PC-3 (cell line): ENCODE measurements at regions not wholly inside any gene's neighbourhood (a gene's known extent, or its start where the extent isn't known, plus 50 kb on each side); places are given as distances from the start of the nearest gene placed in this dataset.

ENCODE experiments used
- ATAC-seq: fragments of 200-7000 bp; cut with Tn5 transposase; 2 replicates; pipeline ENCODE4 v1.9.1; 2020; ENCODE audit warnings: mild to moderate bottlenecking, moderate library complexity
- BruUV-seq: library from RNA; stranded (reverse); fragments of 400-500 nt; replicated peaks from 2 replicates; lab custom pipeline; 2021; lab: Mats Ljungman, UMichigan
- CTCF ChIA-PET: fragments of 300-600 bp; sonication (Branson Sonifier 250); formaldehyde crosslinking; loops from one replicate; lab custom pipeline; 2022; ENCODE audit warnings: antibody characterized with exemption; lab: Charles Lee
- POLR2A ChIA-PET: fragments of 300-600 bp; sonication (Branson Sonifier 250); formaldehyde crosslinking; loops from one replicate; lab custom pipeline; 2022; ENCODE audit warnings: antibody characterized with exemption; ENCODE audit not compliant: unreplicated experiment; lab: Charles Lee
- DNase-seq: peaks from one replicate; pipeline ENCODE4 v3.0.0-alpha.2; 2015
- H2AFZ ChIP-seq: fragments of 300-600 bp; sonication (generic); 2 replicates; pipeline ENCODE4 v1.6.0; 2016; ENCODE audit warnings: antibody characterized with exemption, low read length
- H3F3A ChIP-seq: fragments of 300-600 bp; sonication (generic); one replicate; pipeline ENCODE4 v1.6.0; 2017; ENCODE audit warnings: antibody characterized with exemption, low read length, control low read depth, mild to moderate bottlenecking; ENCODE audit not compliant: unreplicated experiment
- H3K27ac ChIP-seq: fragments of 300-600 bp; sonication (generic); 2 replicates; pipeline ENCODE4 v1.5.1; 2016; ENCODE audit warnings: mild to moderate bottlenecking, low read length
- H3K27me3 ChIP-seq: fragments of 300-600 bp; sonication (generic); 2 replicates; pipeline ENCODE4 v1.6.1; 2016; ENCODE audit warnings: low read length, mixed read lengths
- H3K36me3 ChIP-seq: fragments of 300-600 bp; sonication (generic); 2 replicates; pipeline ENCODE4 v1.6.1; 2016; ENCODE audit warnings: low read depth, mixed run types, low read length, mixed read lengths
- H3K4me1 ChIP-seq: fragments of 300-600 bp; sonication (generic); 2 replicates; pipeline ENCODE4 v1.5.1; 2016; ENCODE audit warnings: low read length; ENCODE audit not compliant: insufficient read depth
- H3K4me2 ChIP-seq: fragments of 300-600 bp; sonication (generic); 2 replicates; pipeline ENCODE4 v1.6.0; 2016; ENCODE audit warnings: low read length
- H3K4me3 ChIP-seq: fragments of 300-600 bp; sonication (generic); 2 replicates; pipeline ENCODE4 v1.5.1; 2016; ENCODE audit warnings: mild to moderate bottlenecking, low read length, mixed read lengths
- H3K79me2 ChIP-seq: fragments of 300-600 bp; sonication (generic); 2 replicates; pipeline ENCODE4 v1.6.1; 2017; ENCODE audit warnings: low read length, mixed read lengths
- H3K9ac ChIP-seq: fragments of 300-600 bp; sonication (generic); 2 replicates; pipeline ENCODE4 v1.6.0; 2016; ENCODE audit warnings: mild to moderate bottlenecking, low read length
- H3K9me2 ChIP-seq: fragments of 300-600 bp; sonication (generic); replicated peaks from 2 replicates; pipeline ENCODE4 v1.6.1; 2016; ENCODE audit warnings: mixed run types, low read length, mixed read lengths
- H3K9me3 ChIP-seq: fragments of 300-600 bp; sonication (generic); 2 replicates; pipeline ENCODE4 v1.6.1; 2016; ENCODE audit warnings: low read length, mixed read lengths
- H4K20me1 ChIP-seq: fragments of 300-600 bp; sonication (generic); 2 replicates; pipeline ENCODE4 v1.6.1; 2016; ENCODE audit warnings: low read length, mixed read lengths
- EZH2 ChIP-seq: fragments of 300-600 bp; sonication (generic); IDR thresholded peaks from one replicate; pipeline ENCODE4 v1.6.1; 2017; ENCODE audit warnings: antibody characterized with exemption, mild to moderate bottlenecking, low read length; ENCODE audit not compliant: unreplicated experiment
- EZH2phosphoT487 ChIP-seq: fragments of 300-600 bp; sonication (generic); IDR thresholded peaks from 2 replicates; pipeline ENCODE4 v1.6.1; 2018; ENCODE audit warnings: mild to moderate bottlenecking, antibody characterized with exemption, low read length, borderline replicate concordance
- intact Hi-C: fragments of 100-400 bp; cut with micrococcal nuclease; formaldehyde crosslinking; loops from 2 replicates; pipeline ENCODE4 v1.9.0; 2023
- TF ChIP-seq, protein P1 (sequence below): fragments of 300-600 bp; sonication (generic); conservative IDR thresholded peaks from 2 replicates; pipeline ENCODE4 v1.5.1; 2017; ENCODE audit warnings: antibody characterized with exemption, low read depth, mild to moderate bottlenecking, low read length

GRCh38 chr5:6907320-6907918 is 194.2 kb downstream of the TENT4A start:
- DNase-seq (no peak), ATAC-seq (no peak)
- no peaks in the 10 kb centered on the region for H4K20me1 ChIP-seq
- no peak overlapping the region for H3K4me3 ChIP-seq
- BruUV-seq: no TSS peak
- H3K27me3 ChIP-seq: peaks cover 98% of the 10 kb centered on the region
- ChIA-PET POLR2A (no interaction called here), CTCF (no interaction called here)
- no peaks in the 10 kb centered on the region for H3K79me2 ChIP-seq
- TF ChIP-seq EZH2: no peak
- TF ChIP-seq, protein P1, sequence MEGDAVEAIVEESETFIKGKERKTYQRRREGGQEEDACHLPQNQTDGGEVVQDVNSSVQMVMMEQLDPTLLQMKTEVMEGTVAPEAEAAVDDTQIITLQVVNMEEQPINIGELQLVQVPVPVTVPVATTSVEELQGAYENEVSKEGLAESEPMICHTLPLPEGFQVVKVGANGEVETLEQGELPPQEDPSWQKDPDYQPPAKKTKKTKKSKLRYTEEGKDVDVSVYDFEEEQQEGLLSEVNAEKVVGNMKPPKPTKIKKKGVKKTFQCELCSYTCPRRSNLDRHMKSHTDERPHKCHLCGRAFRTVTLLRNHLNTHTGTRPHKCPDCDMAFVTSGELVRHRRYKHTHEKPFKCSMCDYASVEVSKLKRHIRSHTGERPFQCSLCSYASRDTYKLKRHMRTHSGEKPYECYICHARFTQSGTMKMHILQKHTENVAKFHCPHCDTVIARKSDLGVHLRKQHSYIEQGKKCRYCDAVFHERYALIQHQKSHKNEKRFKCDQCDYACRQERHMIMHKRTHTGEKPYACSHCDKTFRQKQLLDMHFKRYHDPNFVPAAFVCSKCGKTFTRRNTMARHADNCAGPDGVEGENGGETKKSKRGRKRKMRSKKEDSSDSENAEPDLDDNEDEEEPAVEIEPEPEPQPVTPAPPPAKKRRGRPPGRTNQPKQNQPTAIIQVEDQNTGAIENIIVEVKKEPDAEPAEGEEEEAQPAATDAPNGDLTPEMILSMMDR: no peak
- no peak for TF ChIP-seq EZH2phosphoT487
- intact Hi-C loops: no loop called here
- H3K27ac ChIP-seq: no peak overlapping the region
- no peaks in the 10 kb centered on the region for H3K36me3 ChIP-seq
- H3K4me1 ChIP-seq: no peaks in the 10 kb centered on the region
- no peaks in the 10 kb centered on the region for H3K9me3 ChIP-seq
- no peaks in the 10 kb centered on the region for H3K9me2 ChIP-seq
- H3K9ac ChIP-seq: no peak overlapping the region
- H3K4me2 ChIP-seq: no peak overlapping the region
- no peak overlapping the region for H2AFZ ChIP-seq
- no peaks in the 10 kb centered on the region for H3F3A ChIP-seq

- H2AFZ ChIP-seq: no peak overlapping the region
- intact Hi-C loops: no loop called here
- no peak for ATAC-seq
Measured at GRCh38 chr5:6909901-6910300, 196.7 kb downstream of the TENT4A start.

DNA sequence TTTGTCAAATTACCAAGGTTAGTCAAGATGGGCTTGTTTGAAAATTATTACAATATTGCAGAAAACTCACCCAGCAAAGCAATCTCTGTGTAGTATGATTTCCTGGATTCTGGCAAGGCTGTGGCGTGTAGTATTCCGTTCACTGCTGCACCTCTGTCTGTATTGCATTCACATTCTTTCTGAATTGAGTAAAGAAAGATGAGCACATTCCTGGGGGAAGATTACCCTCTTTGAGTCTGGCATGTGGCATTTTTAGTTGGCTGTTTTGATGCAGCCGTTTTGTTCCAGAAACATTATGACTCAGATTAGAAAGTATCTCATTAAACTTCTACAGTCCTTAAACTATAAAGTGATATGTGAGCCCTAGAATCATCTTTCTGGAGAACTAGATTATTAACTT is 197.7 kb downstream of the TENT4A start:
- TF ChIP-seq EZH2 (no peak), EZH2phosphoT487 (no peak)
- TF ChIP-seq, protein P1: no peak

More at GRCh38 chr5:6909901-6910300, 196.7 kb downstream of the TENT4A start:
- H3K9me3 ChIP-seq: no peaks in the 10 kb centered on the region
- no peaks in the 10 kb centered on the region for H3K36me3 ChIP-seq
- H3K9me2 ChIP-seq: no peaks in the 10 kb centered on the region
- ChIA-PET POLR2A (no interaction called here), CTCF (no interaction called here)
- H3K9ac ChIP-seq: no peak overlapping the region
- H3F3A ChIP-seq: no peaks in the 10 kb centered on the region
- no peaks in the 10 kb centered on the region for H3K79me2 ChIP-seq
- BruUV-seq: no TSS peak
- DNase-seq: no peak
- no peaks in the 10 kb centered on the region for H4K20me1 ChIP-seq
- peaks cover 82% of the 10 kb centered on the region for H3K27me3 ChIP-seq
- no peaks in the 10 kb centered on the region for H3K4me1 ChIP-seq
- TF ChIP-seq EZH2phosphoT487 (no peak), EZH2 (no peak)
- TF ChIP-seq, protein P1: no peak
- no peak overlapping the region for H3K4me2 ChIP-seq
- no peak overlapping the region for H3K27ac ChIP-seq
- no peak overlapping the region for H3K4me3 ChIP-seq

More for the DNA sequence above, 197.7 kb downstream of the TENT4A start:
- Histone ChIP-seq H3K9me3 (no peaks in the 10 kb centered on the region), H3K27me3 (peaks cover 72% of the 10 kb centered on the region), H3K79me2 (no peaks in the 10 kb centered on the region), H3K27ac (no peak overlapping the region), H3K36me3 (no peaks in the 10 kb centered on the region), H4K20me1 (no peaks in the 10 kb centered on the region), H3K9me2 (no peaks in the 10 kb centered on the region), H3F3A (no peaks in the 10 kb centered on the region), H3K4me3 (no peak overlapping the region), H3K9ac (no peak overlapping the region), H2AFZ (no peak overlapping the region), H3K4me2 (no peak overlapping the region), H3K4me1 (no peaks in the 10 kb centered on the region)
- ATAC-seq: no peak
- ChIA-PET POLR2A (no interaction called here), CTCF (no interaction called here)
- no peak for DNase-seq
- intact Hi-C loops: no loop called here
- BruUV-seq: no TSS peak
